Activated T-helper 17 cell treated with anti-CD3 and anti-CD28 coated beads, Interleukin-2, amount 50 U/mL, for 72 hours (primary cell): ENCODE measurements at regions not wholly inside any gene's neighbourhood (a gene's known extent, or its start where the extent isn't known, plus 50 kb on each side); places are given as distances from the start of the nearest gene placed in this dataset.

Experiments used
- ATAC-seq: fragments of 150-1000 bp; cut with Tn5 transposase; replicated peaks from 2 replicates; pipeline ENCODE4 v1.10.0; 2021; ENCODE audit warnings: mild to moderate bottlenecking, moderate library complexity
- H3K27ac Mint-ChIP-seq: one replicate; pipeline ENCODE4 v1.8.0; 2022; ENCODE audit warnings: mixed read lengths
- H3K27me3 Mint-ChIP-seq: one replicate; pipeline ENCODE4 v1.8.0; 2022; ENCODE audit warnings: mixed read lengths
- H3K36me3 Mint-ChIP-seq: one replicate; pipeline ENCODE4 v1.8.0; 2022; ENCODE audit warnings: low read depth, mild to moderate bottlenecking, mixed read lengths
- H3K4me1 Mint-ChIP-seq: one replicate; pipeline ENCODE4 v1.8.0; 2022; ENCODE audit warnings: mixed read lengths
- H3K4me3 Mint-ChIP-seq: one replicate; pipeline ENCODE4 v1.8.0; 2022; ENCODE audit warnings: mild to moderate bottlenecking, mixed read lengths
- H3K9me3 Mint-ChIP-seq: one replicate; pipeline ENCODE4 v1.8.0; 2022; ENCODE audit warnings: mixed read lengths

GRCh38 chr4:41873380-41874295, 61.6 kb upstream of the TMEM33 start:
- peaks cover 86% of the 10 kb centered on the region for H3K27me3 Mint-ChIP-seq
- no peak for ATAC-seq
- H3K9me3 Mint-ChIP-seq, result no peaks in the 10 kb centered on the region
- no peaks in the 10 kb centered on the region for H3K36me3 Mint-ChIP-seq
- no peaks in the 10 kb centered on the region for H3K4me1 Mint-ChIP-seq
- no peak overlapping the region for H3K4me3 Mint-ChIP-seq
- H3K27ac Mint-ChIP-seq, result no peak overlapping the region

GRCh38 chr4:41870035-41870434, 65.2 kb upstream of the TMEM33 start:
- no peak for ATAC-seq
- peaks cover 81% of the 10 kb centered on the region for H3K27me3 Mint-ChIP-seq
- H3K27ac Mint-ChIP-seq, result no peak overlapping the region
- H3K4me1 Mint-ChIP-seq, result no peaks in the 10 kb centered on the region
- H3K9me3 Mint-ChIP-seq, result no peaks in the 10 kb centered on the region
- no peak overlapping the region for H3K4me3 Mint-ChIP-seq
- no peaks in the 10 kb centered on the region for H3K36me3 Mint-ChIP-seq

- Mint-ChIP-seq H3K27ac (no peak overlapping the region), H3K9me3 (no peaks in the 10 kb centered on the region), H3K27me3 (peaks cover 82% of the 10 kb centered on the region), H3K4me1 (no peaks in the 10 kb centered on the region), H3K36me3 (no peaks in the 10 kb centered on the region), H3K4me3 (no peak overlapping the region)
- no peak for ATAC-seq
Observed at GRCh38 chr4:41866799-41867677, 68.2 kb upstream of the TMEM33 start.

- H3K9me3 Mint-ChIP-seq, result no peaks in the 10 kb centered on the region
- H3K4me1 Mint-ChIP-seq, result no peaks in the 10 kb centered on the region
- no peaks in the 10 kb centered on the region for H3K36me3 Mint-ChIP-seq
- H3K4me3 Mint-ChIP-seq, result no peak overlapping the region
- no peak overlapping the region for H3K27ac Mint-ChIP-seq
- ATAC-seq, result no peak
- peaks cover 73% of the 10 kb centered on the region for H3K27me3 Mint-ChIP-seq
Observed at GRCh38 chr4:41865981-41866798, 69.0 kb upstream of the TMEM33 start.

- H3K4me3 Mint-ChIP-seq, result no peak overlapping the region
- no peak for ATAC-seq
- peaks cover 70% of the 10 kb centered on the region for H3K27me3 Mint-ChIP-seq
- H3K4me1 Mint-ChIP-seq, result no peaks in the 10 kb centered on the region
- no peaks in the 10 kb centered on the region for H3K9me3 Mint-ChIP-seq
- H3K36me3 Mint-ChIP-seq, result no peaks in the 10 kb centered on the region
- no peak overlapping the region for H3K27ac Mint-ChIP-seq
Observed at GRCh38 chr4:41865306-41865980, 69.8 kb upstream of the TMEM33 start.

- H3K9me3 Mint-ChIP-seq, result no peaks in the 10 kb centered on the region
- no peak for ATAC-seq
- peaks cover 47% of the 10 kb centered on the region for H3K27me3 Mint-ChIP-seq
- H3K4me3 Mint-ChIP-seq, result no peak overlapping the region
- H3K36me3 Mint-ChIP-seq, result no peaks in the 10 kb centered on the region
- no peak overlapping the region for H3K27ac Mint-ChIP-seq
- H3K4me1 Mint-ChIP-seq, result no peaks in the 10 kb centered on the region
Observed at GRCh38 chr4:41859087-41859486, 76.1 kb upstream of the TMEM33 start.

GRCh38 chr4:41857226-41857641, 78.0 kb upstream of the TMEM33 start:
- Mint-ChIP-seq H3K36me3 (no peaks in the 10 kb centered on the region), H3K27me3 (peaks cover 40% of the 10 kb centered on the region), H3K27ac (no peak overlapping the region), H3K4me3 (no peak overlapping the region), H3K4me1 (no peaks in the 10 kb centered on the region), H3K9me3 (no peaks in the 10 kb centered on the region)
- ATAC-seq, result no peak

- no peak for ATAC-seq
- Mint-ChIP-seq H3K4me3 (no peak overlapping the region), H3K27me3 (peaks cover 40% of the 10 kb centered on the region), H3K9me3 (no peaks in the 10 kb centered on the region), H3K27ac (no peak overlapping the region), H3K4me1 (no peaks in the 10 kb centered on the region), H3K36me3 (no peaks in the 10 kb centered on the region)
Observed at GRCh38 chr4:41856797-41857196, 78.4 kb upstream of the TMEM33 start.

GRCh38 chr4:41853973-41854372, 81.3 kb upstream of the TMEM33 start:
- Mint-ChIP-seq H3K4me3 (no peak overlapping the region), H3K4me1 (no peaks in the 10 kb centered on the region), H3K27ac (no peak overlapping the region), H3K27me3 (peaks cover 33% of the 10 kb centered on the region), H3K36me3 (no peaks in the 10 kb centered on the region), H3K9me3 (no peaks in the 10 kb centered on the region)
- ATAC-seq, result no peak

- H3K9me3 Mint-ChIP-seq, result no peaks in the 10 kb centered on the region
- ATAC-seq, result no peak
- no peaks in the 10 kb centered on the region for H3K4me1 Mint-ChIP-seq
- H3K4me3 Mint-ChIP-seq, result no peak overlapping the region
- peaks cover 17% of the 10 kb centered on the region for H3K27me3 Mint-ChIP-seq
- no peak overlapping the region for H3K27ac Mint-ChIP-seq
- no peaks in the 10 kb centered on the region for H3K36me3 Mint-ChIP-seq
Observed at GRCh38 chr4:41852229-41852628, 83.0 kb upstream of the TMEM33 start.

- Mint-ChIP-seq H3K27me3 (peaks cover 17% of the 10 kb centered on the region), H3K4me3 (no peak overlapping the region), H3K4me1 (no peaks in the 10 kb centered on the region), H3K27ac (no peak overlapping the region), H3K9me3 (no peaks in the 10 kb centered on the region), H3K36me3 (no peaks in the 10 kb centered on the region)
- no peak for ATAC-seq
Observed at GRCh38 chr4:41851621-41852020, 83.6 kb upstream of the TMEM33 start.

- no peak overlapping the region for H3K4me3 Mint-ChIP-seq
- no peaks in the 10 kb centered on the region for H3K36me3 Mint-ChIP-seq
- peaks cover 11% of the 10 kb centered on the region for H3K27me3 Mint-ChIP-seq
- H3K4me1 Mint-ChIP-seq, result no peaks in the 10 kb centered on the region
- H3K27ac Mint-ChIP-seq, result no peak overlapping the region
- ATAC-seq, result no peak
- no peaks in the 10 kb centered on the region for H3K9me3 Mint-ChIP-seq
Observed at GRCh38 chr4:41844327-41844726, 90.9 kb upstream of the TMEM33 start.

- peak; percentile 92 for ATAC-seq
- Mint-ChIP-seq H3K27ac (peak overlapping the region; percentile 6), H3K36me3 (no peaks in the 10 kb centered on the region), H3K27me3 (peaks cover 10% of the 10 kb centered on the region), H3K4me1 (no peaks in the 10 kb centered on the region), H3K4me3 (no peak overlapping the region), H3K9me3 (no peaks in the 10 kb centered on the region)
Observed at GRCh38 chr4:41839916-41840854, 91.7 kb upstream of the PHOX2B start.
